GM23338 (cell line): ENCODE measurements at regions not wholly inside any gene's neighbourhood (a gene's known extent, or its start where the extent isn't known, plus 50 kb on each side); places are given as distances from the start of the nearest gene placed in this dataset.
A peak's percentile ranks its signal among the peaks of the same experiment; 100 is the strongest.

Experiments
- ATAC-seq: fragments of 200-7000 bp; cut with Tn5 transposase; 3 replicates; pipeline ENCODE4 v1.9.1; 2020
- DNase-seq: peaks from one replicate; pipeline ENCODE4 v3.0.0-alpha.2; 2015; ENCODE audit warnings: low spot score
- H2AFZ ChIP-seq: fragments of 200-600 bp; sonication (generic); 2 replicates; pipeline ENCODE4 v1.8.0; 2016; ENCODE audit warnings: antibody characterized with exemption, mild to moderate bottlenecking, moderate library complexity
- H3F3A ChIP-seq: fragments of 200-600 bp; sonication (generic); replicated peaks from 2 replicates; pipeline ENCODE4 v1.8.0; 2017; ENCODE audit warnings: antibody characterized with exemption, mixed run types, low read depth
- H3K27ac ChIP-seq: fragments of 200-600 bp; sonication (generic); 2 replicates; pipeline ENCODE4 v1.6.1; 2016; ENCODE audit warnings: low read depth
- H3K27me3 ChIP-seq: fragments of 200-600 bp; sonication (generic); 2 replicates; pipeline ENCODE4 v1.8.0; 2016; ENCODE audit warnings: mild to moderate bottlenecking, mixed run types, moderate library complexity; ENCODE audit not compliant: insufficient read depth
- H3K36me3 ChIP-seq: fragments of 200-600 bp; sonication (generic); 2 replicates; pipeline ENCODE4 v1.8.0; 2016; ENCODE audit warnings: mild to moderate bottlenecking; ENCODE audit not compliant: insufficient read depth
- H3K4me1 ChIP-seq: fragments of 200-600 bp; sonication (generic); 2 replicates; pipeline ENCODE4 v1.8.0; 2016; ENCODE audit warnings: mild to moderate bottlenecking, moderate library complexity; ENCODE audit not compliant: insufficient read depth
- H3K4me2 ChIP-seq: fragments of 200-600 bp; sonication (generic); 2 replicates; pipeline ENCODE4 v1.7.1; 2017; ENCODE audit warnings: mixed run types
- H3K4me3 ChIP-seq: fragments of 200-600 bp; sonication (generic); 2 replicates; pipeline ENCODE4 v1.6.1; 2016; ENCODE audit warnings: mixed run types
- H3K79me2 ChIP-seq: fragments of 200-600 bp; sonication (generic); replicated peaks from 2 replicates; pipeline ENCODE4 v1.8.0; 2017; ENCODE audit warnings: mild to moderate bottlenecking; ENCODE audit not compliant: insufficient read depth
- H3K9me2 ChIP-seq: fragments of 200-600 bp; sonication (generic); 2 replicates; pipeline ENCODE4 v1.8.0; 2017; ENCODE audit not compliant: insufficient read depth
- H4K20me1 ChIP-seq: fragments of 200-600 bp; sonication (generic); replicated peaks from 2 replicates; pipeline ENCODE4 v1.8.0; 2017; ENCODE audit warnings: mild to moderate bottlenecking; ENCODE audit not compliant: insufficient read depth
- H3K27ac Mint-ChIP-seq: 2 replicates; pipeline ENCODE4 v1.8.0; 2020; ENCODE audit warnings: inconsistent platforms, mild to moderate bottlenecking, moderate library complexity, mixed read lengths
- H3K27me3 Mint-ChIP-seq: 3 replicates; pipeline ENCODE4 v1.8.0; 2022; ENCODE audit warnings: low read depth, mild to moderate bottlenecking, moderate library complexity, mixed read lengths, inconsistent platforms; ENCODE audit not compliant: insufficient read depth, poor library complexity
- H3K36me3 Mint-ChIP-seq: 3 replicates; pipeline ENCODE4 v1.8.0; 2021; ENCODE audit warnings: low read depth, mild to moderate bottlenecking, inconsistent platforms, moderate library complexity, mixed read lengths
- H3K4me1 Mint-ChIP-seq: 3 replicates; pipeline ENCODE4 v1.8.0; 2020; ENCODE audit warnings: mild to moderate bottlenecking, inconsistent platforms, mixed read lengths
- H3K4me3 Mint-ChIP-seq: 3 replicates; pipeline ENCODE4 v1.8.0; 2021; ENCODE audit warnings: moderate library complexity, mild to moderate bottlenecking, inconsistent platforms, mixed read lengths
- H3K9me3 Mint-ChIP-seq: 3 replicates; pipeline ENCODE4 v1.8.0; 2020; ENCODE audit warnings: moderate library complexity, mild to moderate bottlenecking, inconsistent platforms, mixed read lengths
- CREB1 ChIP-seq: fragments of 250-450 bp; sonication (Bioruptor Pico); IDR thresholded peaks from 2 replicates; pipeline ENCODE4 v1.5.0; 2020; ENCODE audit warnings: low read depth, mild to moderate bottlenecking, moderate library complexity
- CTCF ChIP-seq, 2 experiments: fragments of 200-600 bp in 1 of 2; sonication (generic) in 1 of 2; conservative IDR thresholded peaks; 2 replicates each; pipeline versions ENCODE4 v1.5.1 to v1.6.1; 2016 to 2017; ENCODE audit warnings: antibody characterized with exemption in 2 of 2, low read depth in 2 of 2, mild to moderate bottlenecking in 2 of 2, moderate library complexity in 1 of 2
- ETS1 ChIP-seq: IDR thresholded peaks from 2 replicates; pipeline ENCODE4 v1.6.1; 2016; ENCODE audit warnings: antibody characterized with exemption
- EZH2 ChIP-seq: fragments of 200-600 bp; sonication (generic); IDR thresholded peaks from one replicate; pipeline ENCODE4 v1.8.0; 2017; ENCODE audit warnings: antibody characterized with exemption, mild to moderate bottlenecking, low read depth; ENCODE audit not compliant: unreplicated experiment
- EZH2phosphoT487 ChIP-seq: fragments of 200-600 bp; sonication (generic); IDR thresholded peaks from one replicate; pipeline ENCODE4 v1.8.1; 2018; ENCODE audit warnings: antibody characterized with exemption; ENCODE audit not compliant: unreplicated experiment
- JUNB ChIP-seq: IDR thresholded peaks from one replicate; pipeline ENCODE4 v1.6.1; 2016; ENCODE audit warnings: antibody characterized with exemption; ENCODE audit not compliant: unreplicated experiment
- NANOG ChIP-seq: IDR thresholded peaks from 2 replicates; pipeline ENCODE4 v1.6.1; 2016; ENCODE audit warnings: antibody characterized with exemption, borderline replicate concordance
- POLR2AphosphoS5 ChIP-seq: IDR thresholded peaks from 2 replicates; pipeline ENCODE4 v1.6.1; 2016; ENCODE audit warnings: antibody characterized with exemption, low read depth
- STAT1 ChIP-seq: IDR thresholded peaks from one replicate; pipeline ENCODE4 v1.6.1; 2016; ENCODE audit warnings: antibody characterized with exemption; ENCODE audit not compliant: unreplicated experiment
- ZNF114 ChIP-seq: fragments of 250-450 bp; sonication (Bioruptor Pico); IDR thresholded peaks from 2 replicates; pipeline ENCODE4 v1.5.0; 2020; ENCODE audit warnings: mild to moderate bottlenecking, moderate library complexity
- ZNF331 ChIP-seq: fragments of 250-450 bp; sonication (Bioruptor Pico); IDR thresholded peaks from 2 replicates; pipeline ENCODE4 v1.5.0; 2020; ENCODE audit warnings: low read depth, mild to moderate bottlenecking, moderate library complexity
- TF ChIP-seq, protein P1 (sequence below): IDR thresholded peaks from one replicate; pipeline ENCODE4 v1.6.1; 2018; ENCODE audit warnings: antibody characterized with exemption; ENCODE audit not compliant: unreplicated experiment
- TF ChIP-seq, protein P2 (sequence below): fragments of 250-450 bp; sonication (Bioruptor Pico); IDR thresholded peaks from 2 replicates; pipeline ENCODE4 v1.5.0; 2020; ENCODE audit warnings: mild to moderate bottlenecking, moderate library complexity

DNA sequence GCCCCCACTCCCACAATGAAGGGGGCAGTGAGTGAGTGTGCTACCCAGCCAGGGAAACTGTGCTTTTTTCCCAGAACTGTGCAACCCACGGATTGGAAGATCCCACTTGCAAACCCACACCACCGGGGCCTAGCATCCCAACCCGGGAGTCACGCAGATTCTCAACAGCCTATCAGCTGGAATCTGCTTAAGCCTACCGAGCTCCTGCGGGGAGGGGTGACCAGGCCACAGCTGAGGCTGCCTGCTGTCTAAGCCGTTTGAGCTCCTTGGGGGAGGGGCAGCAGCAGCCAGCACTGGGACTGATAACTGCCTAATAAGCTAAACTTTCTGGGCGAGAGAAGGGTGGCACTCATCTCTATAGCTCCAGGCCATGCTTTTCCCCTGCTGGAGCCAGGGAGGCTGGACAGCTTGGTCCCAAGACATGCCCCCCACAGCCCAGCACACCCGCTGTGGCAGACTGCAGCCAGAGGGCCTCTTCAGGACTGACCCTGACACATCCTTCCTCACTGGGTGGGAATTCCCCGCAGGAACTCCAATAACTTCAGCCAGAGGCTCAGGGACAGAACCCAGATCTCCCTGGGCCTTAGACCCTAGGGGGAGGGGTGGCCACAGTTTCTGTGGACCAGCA, 161.3 kb upstream of the MAGEB18 start:
- no peaks in the 10 kb centered on the region for H3K27me3 ChIP-seq
- Mint-ChIP-seq H3K36me3 (no peaks in the 10 kb centered on the region), H3K4me1 (no peaks in the 10 kb centered on the region; the same call in 2 of the 3 replicates), H3K27me3 (peaks cover 1% of the 10 kb centered on the region), H3K9me3 (peaks cover 3% of the 10 kb centered on the region; the same call in 1 of the 3 replicates), H3K4me3 (no peak overlapping the region), H3K27ac (no peak overlapping the region)
- no peaks in the 10 kb centered on the region for H4K20me1 ChIP-seq
- peak; percentile 58 for ATAC-seq
- no peaks in the 10 kb centered on the region for H3K9me2 ChIP-seq
- no peaks in the 10 kb centered on the region for H3F3A ChIP-seq
- no peak overlapping the region for H3K27ac ChIP-seq
- TF ChIP-seq NANOG, result no peak
- TF ChIP-seq CTCF (conservative IDR thresholded peaks at IDR 0.05; ENCODE audit: low read depth in 2 of 2), result no peak
- no peak for TF ChIP-seq CREB1 (CRISPR knock-in tag)
- no peak for TF ChIP-seq ZNF331 (CRISPR knock-in tag)
- TF ChIP-seq ETS1, result no peak
- no peak for TF ChIP-seq JUNB
- no peak for TF ChIP-seq STAT1
- TF ChIP-seq ZNF114 (CRISPR knock-in tag), result no peak
- TF ChIP-seq, protein P1, sequence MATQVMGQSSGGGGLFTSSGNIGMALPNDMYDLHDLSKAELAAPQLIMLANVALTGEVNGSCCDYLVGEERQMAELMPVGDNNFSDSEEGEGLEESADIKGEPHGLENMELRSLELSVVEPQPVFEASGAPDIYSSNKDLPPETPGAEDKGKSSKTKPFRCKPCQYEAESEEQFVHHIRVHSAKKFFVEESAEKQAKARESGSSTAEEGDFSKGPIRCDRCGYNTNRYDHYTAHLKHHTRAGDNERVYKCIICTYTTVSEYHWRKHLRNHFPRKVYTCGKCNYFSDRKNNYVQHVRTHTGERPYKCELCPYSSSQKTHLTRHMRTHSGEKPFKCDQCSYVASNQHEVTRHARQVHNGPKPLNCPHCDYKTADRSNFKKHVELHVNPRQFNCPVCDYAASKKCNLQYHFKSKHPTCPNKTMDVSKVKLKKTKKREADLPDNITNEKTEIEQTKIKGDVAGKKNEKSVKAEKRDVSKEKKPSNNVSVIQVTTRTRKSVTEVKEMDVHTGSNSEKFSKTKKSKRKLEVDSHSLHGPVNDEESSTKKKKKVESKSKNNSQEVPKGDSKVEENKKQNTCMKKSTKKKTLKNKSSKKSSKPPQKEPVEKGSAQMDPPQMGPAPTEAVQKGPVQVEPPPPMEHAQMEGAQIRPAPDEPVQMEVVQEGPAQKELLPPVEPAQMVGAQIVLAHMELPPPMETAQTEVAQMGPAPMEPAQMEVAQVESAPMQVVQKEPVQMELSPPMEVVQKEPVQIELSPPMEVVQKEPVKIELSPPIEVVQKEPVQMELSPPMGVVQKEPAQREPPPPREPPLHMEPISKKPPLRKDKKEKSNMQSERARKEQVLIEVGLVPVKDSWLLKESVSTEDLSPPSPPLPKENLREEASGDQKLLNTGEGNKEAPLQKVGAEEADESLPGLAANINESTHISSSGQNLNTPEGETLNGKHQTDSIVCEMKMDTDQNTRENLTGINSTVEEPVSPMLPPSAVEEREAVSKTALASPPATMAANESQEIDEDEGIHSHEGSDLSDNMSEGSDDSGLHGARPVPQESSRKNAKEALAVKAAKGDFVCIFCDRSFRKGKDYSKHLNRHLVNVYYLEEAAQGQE, result no peak
- no peak for TF ChIP-seq EZH2phosphoT487
- no peak for TF ChIP-seq POLR2AphosphoS5
- no peak for TF ChIP-seq EZH2
- TF ChIP-seq, protein P2, sequence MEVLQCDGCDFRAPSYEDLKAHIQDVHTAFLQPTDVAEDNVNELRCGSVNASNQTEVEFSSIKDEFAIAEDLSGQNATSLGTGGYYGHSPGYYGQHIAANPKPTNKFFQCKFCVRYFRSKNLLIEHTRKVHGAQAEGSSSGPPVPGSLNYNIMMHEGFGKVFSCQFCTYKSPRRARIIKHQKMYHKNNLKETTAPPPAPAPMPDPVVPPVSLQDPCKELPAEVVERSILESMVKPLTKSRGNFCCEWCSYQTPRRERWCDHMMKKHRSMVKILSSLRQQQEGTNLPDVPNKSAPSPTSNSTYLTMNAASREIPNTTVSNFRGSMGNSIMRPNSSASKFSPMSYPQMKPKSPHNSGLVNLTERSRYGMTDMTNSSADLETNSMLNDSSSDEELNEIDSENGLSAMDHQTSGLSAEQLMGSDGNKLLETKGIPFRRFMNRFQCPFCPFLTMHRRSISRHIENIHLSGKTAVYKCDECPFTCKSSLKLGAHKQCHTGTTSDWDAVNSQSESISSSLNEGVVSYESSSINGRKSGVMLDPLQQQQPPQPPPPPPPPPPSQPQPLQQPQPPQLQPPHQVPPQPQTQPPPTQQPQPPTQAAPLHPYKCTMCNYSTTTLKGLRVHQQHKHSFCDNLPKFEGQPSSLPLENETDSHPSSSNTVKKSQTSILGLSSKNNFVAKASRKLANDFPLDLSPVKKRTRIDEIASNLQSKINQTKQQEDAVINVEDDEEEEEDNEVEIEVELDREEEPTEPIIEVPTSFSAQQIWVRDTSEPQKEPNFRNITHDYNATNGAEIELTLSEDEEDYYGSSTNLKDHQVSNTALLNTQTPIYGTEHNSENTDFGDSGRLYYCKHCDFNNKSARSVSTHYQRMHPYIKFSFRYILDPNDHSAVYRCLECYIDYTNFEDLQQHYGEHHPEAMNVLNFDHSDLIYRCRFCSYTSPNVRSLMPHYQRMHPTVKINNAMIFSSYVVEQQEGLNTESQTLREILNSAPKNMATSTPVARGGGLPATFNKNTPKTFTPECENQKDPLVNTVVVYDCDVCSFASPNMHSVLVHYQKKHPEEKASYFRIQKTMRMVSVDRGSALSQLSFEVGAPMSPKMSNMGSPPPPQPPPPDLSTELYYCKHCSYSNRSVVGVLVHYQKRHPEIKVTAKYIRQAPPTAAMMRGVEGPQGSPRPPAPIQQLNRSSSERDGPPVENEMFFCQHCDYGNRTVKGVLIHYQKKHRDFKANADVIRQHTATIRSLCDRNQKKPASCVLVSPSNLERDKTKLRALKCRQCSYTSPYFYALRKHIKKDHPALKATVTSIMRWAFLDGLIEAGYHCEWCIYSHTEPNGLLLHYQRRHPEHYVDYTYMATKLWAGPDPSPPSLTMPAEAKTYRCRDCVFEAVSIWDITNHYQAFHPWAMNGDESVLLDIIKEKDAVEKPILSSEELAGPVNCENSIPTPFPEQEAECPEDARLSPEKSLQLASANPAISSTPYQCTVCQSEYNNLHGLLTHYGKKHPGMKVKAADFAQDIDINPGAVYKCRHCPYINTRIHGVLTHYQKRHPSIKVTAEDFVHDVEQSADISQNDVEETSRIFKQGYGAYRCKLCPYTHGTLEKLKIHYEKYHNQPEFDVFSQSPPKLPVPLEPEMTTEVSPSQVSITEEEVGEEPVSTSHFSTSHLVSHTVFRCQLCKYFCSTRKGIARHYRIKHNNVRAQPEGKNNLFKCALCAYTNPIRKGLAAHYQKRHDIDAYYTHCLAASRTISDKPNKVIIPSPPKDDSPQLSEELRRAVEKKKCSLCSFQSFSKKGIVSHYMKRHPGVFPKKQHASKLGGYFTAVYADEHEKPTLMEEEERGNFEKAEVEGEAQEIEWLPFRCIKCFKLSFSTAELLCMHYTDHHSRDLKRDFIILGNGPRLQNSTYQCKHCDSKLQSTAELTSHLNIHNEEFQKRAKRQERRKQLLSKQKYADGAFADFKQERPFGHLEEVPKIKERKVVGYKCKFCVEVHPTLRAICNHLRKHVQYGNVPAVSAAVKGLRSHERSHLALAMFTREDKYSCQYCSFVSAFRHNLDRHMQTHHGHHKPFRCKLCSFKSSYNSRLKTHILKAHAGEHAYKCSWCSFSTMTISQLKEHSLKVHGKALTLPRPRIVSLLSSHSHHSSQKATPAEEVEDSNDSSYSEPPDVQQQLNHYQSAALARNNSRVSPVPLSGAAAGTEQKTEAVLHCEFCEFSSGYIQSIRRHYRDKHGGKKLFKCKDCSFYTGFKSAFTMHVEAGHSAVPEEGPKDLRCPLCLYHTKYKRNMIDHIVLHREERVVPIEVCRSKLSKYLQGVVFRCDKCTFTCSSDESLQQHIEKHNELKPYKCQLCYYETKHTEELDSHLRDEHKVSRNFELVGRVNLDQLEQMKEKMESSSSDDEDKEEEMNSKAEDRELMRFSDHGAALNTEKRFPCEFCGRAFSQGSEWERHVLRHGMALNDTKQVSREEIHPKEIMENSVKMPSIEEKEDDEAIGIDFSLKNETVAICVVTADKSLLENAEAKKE, result no peak
- DNase-seq, result peak; percentile 3
- H3K79me2 ChIP-seq, result no peaks in the 10 kb centered on the region
- no peaks in the 10 kb centered on the region for H3K36me3 ChIP-seq
- H3K4me3 ChIP-seq, result no peak overlapping the region
- no peak overlapping the region for H3K4me2 ChIP-seq
- no peak overlapping the region for H2AFZ ChIP-seq
- no peaks in the 10 kb centered on the region for H3K4me1 ChIP-seq
